GM18907 (cell line): ENCODE measurements at regions not wholly inside any gene's neighbourhood (a gene's known extent, or its start where the extent isn't known, plus 50 kb on each side); places are given as distances from the start of the nearest gene placed in this dataset.
A peak's percentile ranks its signal among the peaks of the same experiment; 100 is the strongest.
"Not testable (repeated sequence)": the region's sequence is repeated elsewhere in the genome, so short reads cannot be mapped to it uniquely, and the experiment has no call there.

Experiments
- ATAC-seq: cut with Tn5 transposase; IDR thresholded peaks from one replicate; pipeline ENCODE4 v1.9.1; 2021; ENCODE audit warnings: mild to moderate bottlenecking, moderate library complexity; ENCODE audit not compliant: unreplicated experiment

DNA sequence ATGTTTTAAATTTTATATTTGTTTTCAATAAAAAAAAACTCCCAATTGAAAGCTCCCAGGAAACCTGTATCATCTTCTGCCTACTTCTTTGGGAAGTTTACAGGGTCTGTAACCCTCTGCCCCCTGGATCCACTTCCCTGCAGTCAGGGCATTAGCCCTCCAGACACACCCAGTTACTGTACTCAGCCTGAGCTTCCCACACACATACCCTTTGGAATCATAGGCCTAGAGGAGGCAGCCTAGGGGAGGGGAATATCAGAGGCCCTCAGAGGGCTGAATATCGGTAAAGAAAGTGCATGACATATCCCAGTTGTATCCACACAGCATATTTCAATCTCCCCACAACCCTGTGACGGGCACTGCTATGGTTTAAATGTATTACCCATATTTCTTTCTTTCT lies 56.2 kb upstream of the TFPI start:
- ATAC-seq = not testable (repeated sequence)

DNA sequence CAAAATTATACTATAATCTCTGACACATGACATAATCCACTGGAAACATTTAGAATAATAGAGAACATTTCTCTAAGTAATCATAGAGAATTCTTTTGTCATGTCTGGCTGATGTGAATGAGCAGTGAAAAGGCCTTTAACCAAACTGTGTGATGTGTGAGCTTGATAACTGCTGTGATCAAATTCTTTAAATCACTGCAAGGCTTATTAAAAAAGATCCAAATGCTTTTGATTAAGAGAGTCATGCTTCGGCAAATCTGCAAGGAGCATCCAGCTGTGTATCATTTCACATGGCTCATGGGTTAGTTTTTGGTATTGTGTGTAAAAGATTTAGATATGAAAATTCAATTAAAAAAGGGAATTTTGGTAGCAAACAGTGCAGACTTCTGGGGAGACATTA lies 58.6 kb upstream of the TFPI start:
- no peak for ATAC-seq

DNA sequence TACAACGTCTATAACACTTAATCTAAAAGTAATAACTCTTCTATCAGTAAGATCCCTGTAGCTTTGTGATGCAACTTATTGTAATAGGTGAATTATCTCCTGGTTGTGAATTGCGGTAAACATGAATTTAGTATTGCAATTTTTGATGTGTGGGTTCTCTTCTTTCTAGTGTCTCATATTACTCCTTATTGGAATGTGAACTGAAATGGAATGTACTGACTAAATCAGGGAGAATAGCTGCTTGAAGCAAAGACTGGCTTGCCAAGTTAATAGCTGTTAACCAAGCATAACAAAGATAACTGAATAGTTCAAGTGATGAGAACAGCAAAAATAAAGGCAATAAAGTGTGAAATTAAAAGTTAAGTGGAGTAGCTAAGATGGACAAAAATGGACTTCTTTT lies 60.5 kb upstream of the TFPI start:
- no peak for ATAC-seq

DNA sequence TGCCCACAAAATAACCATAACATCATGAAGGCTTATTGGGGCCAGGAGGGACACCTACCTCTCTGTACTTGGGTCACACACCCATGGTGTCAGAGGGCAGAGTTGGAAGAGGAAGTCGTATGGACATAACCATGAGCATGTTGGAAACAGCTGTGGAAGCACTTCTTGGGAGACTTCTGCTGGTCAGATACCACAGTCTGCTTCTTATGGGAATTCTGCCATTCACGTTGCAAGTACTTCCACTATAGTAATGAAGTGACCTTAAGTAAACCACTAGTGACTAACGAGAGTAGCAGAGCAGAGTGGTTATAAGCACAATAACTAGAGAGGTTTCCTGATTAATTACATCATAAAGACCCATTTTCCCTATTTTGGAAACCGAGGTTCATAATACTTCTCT lies 61.1 kb upstream of the TFPI start:
- ATAC-seq = no peak

DNA sequence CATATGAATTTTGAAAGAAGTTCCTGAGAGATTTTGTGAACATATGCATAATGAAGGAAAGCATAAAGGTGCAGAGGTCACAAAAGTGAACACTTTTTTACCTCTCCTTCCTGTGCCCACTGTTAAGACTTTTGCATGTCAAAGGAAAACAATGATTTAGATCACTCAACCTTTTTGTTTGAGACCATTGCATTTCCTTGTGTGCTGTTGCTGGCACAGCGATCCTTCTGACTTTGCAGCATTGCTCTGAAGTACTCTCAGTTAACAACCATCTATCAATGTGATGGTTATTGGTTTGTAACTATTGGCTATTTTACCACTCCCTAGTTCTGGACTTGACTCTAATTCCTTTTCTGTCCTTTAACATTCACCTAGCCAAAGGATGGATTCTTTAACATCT lies 61.7 kb upstream of the TFPI start:
- no peak for ATAC-seq

DNA sequence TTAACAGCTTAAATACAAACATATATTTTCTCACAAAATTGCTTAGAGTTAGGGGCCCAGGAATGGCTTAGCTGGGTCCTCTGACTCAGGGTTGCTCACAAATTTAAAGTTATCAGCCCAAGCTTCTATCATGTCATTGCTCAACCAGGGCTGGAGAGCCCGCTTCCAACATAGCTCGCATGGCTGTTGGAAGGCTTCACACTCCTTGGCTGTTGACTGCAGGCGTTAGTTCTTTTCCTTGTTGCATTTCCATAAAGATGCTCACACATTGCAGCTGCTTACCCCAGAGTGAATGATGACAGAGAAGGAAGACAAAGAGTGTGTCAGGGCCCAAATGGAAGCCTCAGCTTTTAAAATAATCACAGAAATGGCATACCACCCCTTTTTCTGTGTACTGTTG lies 62.9 kb upstream of the TFPI start:
- no peak for ATAC-seq

DNA sequence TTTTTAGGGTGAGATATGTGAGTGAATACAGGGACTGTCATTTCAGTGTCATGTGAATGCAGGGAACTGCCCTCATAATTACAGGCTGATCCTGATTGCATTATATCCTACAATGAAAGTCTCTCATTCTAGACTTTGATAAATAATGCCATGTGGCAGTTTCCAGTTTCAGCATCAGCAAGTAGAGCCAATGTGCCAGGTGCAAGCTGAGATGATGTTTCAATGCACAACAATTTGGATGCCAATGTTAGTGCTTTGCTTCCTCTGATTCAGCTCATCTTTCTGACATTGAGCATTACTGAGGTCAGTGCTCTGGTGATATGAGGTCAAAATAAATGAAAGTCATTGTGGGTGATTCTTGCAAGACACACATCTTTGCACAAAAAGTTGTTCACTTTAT lies 63.7 kb upstream of the TFPI start:
- no peak for ATAC-seq

DNA sequence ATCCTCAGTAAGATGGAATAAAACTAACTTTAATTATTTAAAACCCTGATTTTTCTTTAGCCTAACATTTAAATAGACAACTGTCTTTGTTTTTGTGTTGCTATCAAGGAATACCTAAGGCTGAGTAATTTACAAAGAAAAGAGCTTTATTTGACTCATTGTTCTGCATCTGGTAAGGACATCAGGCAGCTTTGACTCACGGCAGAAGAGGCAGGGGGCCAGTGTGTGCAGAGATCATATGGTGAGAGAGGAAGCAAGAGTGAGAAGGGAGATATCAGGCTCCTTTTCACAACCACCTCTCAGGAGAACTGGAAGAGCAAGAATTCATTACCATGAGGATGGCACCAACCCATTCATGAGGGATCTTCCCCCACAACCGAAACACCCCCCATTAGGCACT lies 64.6 kb upstream of the TFPI start:
- no peak for ATAC-seq

DNA sequence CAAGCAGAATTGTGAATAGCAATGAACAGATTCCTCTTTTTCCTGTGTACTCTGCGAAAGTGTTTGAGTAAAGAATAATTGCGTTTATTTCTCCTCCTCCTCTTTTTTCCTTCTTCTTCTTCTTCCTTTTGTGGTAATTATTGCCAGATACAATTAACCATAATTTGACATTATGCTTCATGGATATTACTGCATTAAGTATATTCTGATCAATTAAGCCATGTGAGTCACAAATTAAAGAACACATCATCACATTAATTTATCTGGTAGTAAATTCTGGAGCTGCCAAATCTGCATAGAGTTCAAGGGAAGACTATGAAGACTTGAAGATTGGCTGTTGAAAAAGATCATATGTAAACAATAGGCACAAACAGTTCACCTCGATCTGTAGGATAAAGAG lies 72.9 kb upstream of the TFPI start:
- no peak for ATAC-seq

DNA sequence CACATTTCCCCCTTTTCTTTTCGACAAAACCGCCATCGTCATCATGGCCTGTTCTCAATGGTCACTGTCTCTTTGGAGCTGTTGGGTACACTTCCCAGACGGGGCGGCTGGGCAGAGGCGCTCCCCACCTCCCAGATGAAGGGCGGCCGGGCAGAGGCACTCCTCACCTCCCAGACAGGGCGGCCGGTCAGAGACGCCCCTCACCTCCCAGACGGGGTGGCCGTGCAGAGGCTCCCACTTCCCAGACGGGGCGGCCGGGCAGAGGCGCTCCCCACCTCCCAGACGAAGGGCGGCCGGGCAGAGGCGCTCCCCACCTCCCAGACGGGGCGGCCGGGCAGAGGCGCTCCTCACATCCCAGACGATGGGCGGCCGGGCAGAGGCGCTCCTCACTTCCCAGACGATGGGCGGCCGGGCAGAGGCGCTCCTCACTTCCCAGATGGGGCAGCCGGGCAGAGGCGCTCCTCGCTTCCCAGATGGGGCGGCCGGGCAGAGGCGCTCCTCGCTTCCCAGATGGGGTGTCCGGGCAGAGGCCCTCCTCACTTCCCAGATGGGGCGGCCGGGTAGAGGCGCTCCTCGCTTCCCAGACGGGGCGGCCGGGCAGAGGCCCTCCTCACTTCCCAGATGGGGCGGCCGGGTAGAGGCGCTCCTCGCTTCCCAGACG lies 82.6 kb upstream of the TFPI start:
- not testable (repeated sequence) for ATAC-seq

DNA sequence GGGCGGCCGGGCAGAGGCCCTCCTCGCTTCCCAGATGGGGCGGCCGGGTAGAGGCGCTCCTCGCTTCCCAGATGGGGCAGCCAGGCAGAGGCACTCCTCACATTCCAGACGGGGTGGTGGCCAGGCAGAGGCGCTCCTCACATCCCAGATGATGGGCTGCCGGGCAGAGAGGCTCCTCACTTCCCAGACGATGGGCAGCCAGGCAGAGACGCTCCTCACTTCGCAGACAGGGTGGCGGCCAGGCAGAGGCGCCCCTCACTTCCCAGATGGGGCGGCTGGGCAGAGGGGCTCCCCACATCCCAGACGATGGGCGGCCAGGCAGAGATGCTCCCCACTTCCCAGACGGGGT lies 83.1 kb upstream of the TFPI start:
- ATAC-seq = not testable (repeated sequence)

DNA sequence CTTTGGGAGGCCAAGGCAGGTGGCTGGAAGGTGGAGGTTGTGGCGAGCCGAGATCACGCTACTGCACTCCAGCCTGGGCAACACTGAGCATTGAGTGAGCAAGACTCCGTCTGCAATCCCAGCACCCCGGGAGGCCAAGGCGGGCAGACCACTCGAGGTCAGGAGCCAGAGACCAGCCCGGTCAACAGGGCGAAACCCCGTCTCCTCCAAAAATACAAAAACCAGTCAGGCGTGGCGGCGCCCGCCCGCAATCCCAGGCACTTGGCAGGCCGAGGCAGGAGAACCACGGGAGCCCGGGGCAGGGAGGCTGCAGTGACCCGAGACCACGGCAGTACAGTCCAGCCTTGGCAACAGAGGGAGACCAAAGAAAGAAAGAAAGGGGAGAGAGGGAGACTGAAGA lies 83.5 kb upstream of the TFPI start:
- ATAC-seq = not testable (repeated sequence)

DNA sequence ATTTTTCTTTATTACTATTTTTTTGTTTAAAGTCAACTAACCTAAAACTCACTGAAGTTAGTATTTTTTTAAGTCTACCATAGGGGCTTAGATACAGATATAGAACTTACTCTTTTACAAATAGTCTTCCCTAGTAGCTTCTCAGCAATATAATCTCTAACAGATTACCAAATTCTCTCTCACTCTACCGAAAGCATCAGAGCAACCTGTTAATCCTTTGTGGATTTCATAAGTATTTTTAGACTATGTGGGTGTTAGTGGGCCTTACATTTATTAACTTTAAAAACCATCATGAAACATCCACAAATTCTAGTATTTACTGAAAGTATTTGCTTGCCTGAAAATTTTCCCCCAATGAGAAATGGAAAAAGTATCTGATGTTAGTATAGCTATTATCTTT lies 84.6 kb upstream of the TFPI start:
- no peak for ATAC-seq

DNA sequence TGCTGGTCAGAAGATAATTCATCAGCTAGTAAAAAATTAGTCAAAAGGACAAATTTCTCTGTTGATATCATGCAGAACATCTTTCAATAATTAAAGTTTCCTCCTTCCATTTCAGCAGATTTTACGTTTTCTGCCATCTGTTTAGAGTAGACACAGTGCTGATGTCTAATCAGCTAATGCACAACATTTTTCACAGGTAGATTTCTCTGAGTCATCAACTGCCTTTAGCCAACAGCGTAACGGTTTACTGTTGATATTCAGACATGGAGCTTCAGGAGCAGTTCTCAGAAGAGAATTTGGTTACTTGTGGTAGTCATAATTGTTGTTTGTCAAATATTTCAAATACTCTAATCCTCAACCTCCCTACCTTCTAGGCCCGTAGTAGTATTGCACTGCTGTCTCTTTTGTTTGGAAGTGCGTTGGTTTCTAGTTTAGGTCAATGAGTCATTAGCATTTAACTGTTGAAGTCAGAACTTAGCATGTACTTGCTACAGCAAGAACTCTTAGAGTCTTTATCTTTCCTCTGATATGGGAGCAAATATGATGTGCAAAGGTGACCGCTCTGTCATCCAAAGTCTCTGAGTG lies 86.8 kb upstream of the TFPI start:
- no peak for ATAC-seq

DNA sequence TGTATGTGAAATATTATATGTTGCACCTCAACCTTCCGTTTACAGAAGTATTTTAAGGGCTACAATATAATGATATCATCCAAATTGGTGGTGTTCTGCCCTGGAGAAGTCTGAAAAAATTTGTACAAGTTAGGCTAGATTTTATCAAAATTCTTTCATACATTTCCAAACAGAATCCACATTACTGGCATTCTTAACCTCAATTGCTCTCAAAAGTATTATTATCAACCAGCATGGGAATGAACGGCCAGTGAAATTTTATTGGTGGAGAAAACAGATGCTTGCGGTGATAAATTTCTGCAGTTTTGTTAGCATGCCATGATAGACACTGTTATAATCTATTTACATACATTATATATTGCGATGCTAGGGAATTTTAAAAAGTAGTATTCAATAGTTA lies 88.3 kb upstream of the TFPI start:
- no peak for ATAC-seq

DNA sequence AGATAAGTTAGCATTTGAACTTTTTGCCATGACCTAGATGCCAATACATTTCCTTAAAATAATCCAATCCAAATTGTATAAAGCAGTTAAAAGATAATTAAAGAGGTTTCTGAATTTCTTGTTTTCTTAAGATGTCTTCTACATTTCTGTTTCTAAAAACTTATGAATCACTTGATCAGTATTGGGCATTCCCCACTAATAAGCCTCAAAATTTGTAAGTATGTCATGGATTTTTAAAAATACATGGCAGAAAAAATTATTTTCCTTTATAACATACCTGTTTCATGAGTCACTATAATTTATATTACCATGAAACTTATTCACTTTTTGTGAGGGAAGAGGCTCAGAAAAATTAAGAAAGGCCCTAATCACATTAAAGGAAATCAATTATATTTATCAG lies 90.3 kb upstream of the TFPI start:
- ATAC-seq = no peak

DNA sequence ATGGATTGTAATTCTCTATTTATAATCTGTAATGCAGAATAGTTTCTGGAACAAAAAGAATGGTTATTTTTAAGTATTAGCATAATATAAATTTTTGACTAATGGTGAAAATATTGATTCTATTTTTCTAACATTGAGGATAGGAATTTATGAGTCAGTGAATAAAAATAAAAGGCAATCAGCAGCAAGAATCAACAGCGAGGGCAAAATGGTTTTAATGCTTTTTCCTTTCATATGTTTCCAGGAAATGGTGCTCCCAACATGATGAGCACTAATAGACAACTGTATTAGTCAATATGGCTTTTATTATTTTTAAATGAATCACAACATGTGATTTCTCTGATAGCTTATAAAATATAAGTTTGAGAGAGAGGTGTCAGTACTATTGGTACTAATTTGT lies 90.7 kb upstream of the TFPI start:
- no peak for ATAC-seq

DNA sequence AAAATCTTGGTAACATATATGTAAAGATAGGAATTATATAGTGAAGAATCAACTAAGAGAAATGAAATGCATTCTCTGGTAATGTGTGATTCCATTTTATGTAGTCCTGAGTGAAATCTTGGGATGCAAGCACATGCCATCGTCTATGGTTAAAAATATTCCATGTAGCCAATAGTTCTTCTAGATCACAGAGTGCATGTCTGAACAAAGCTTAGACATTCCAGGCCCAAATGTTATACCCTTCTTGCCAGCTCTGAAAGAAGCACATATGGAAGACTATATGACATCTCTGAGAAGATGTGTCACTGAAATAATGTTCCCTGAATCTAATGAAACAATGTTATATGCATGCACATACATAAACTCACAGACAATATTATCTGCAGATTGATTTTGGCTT lies 92.3 kb upstream of the TFPI start:
- no peak for ATAC-seq

DNA sequence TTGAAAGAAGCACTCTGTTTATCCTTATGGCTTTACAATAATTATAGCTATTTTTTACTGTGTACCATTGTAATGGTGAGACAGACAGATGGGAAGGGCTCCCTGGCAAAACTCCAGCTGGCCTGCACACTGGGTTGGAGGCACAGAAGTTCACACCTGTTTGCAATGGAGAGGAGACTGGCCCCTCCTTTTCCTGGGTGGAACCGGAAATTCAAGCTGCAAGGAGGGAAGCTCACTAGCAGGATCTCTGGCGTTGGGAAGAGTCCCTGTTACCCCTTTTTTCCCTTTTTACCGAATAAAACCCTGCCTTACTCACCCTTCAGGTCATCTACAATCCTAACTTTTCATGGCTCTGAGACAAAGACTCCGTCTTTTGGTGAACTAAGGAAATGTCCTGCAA lies 100.3 kb upstream of the TFPI start:
- no peak for ATAC-seq

DNA sequence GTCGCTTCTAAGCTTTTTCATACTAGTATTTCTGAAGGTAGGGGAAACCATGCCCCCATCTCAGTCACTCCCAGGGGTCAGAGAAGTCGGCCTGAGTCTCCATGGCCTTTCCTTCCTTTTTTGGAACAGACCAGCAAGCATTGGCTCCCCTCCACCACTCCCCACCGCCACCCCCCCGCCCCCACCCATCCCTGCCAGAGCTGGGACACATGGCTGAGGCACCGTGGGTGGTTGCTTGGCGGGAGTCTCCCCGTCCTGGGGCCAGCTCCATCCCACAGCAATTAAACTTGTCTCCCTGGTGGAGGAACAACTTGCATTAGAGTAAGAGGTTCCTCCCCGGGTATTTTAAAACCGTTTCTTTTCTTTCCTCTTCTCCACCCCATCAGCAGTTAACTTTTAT lies 100.8 kb upstream of the TFPI start:
- ATAC-seq = no peak

DNA sequence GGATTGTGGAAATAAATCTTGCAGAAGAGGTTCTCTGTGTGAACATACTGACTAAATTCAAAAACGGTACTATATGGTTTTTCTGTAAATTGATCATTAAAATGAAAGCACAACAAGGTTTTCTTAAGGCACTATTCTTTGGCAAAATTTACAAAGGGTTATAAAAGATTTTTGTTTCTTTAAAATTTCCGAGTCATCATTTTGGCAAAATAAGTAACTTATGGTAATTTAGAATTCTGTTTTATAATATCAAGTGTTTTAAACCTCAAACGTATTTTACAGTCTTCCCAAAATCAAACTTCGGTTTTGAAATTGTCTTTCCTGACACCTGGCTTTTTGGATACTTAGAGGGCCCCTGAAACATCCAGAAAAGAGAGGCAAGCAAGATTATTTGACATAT lies 101.9 kb upstream of the TFPI start:
- ATAC-seq = no peak

DNA sequence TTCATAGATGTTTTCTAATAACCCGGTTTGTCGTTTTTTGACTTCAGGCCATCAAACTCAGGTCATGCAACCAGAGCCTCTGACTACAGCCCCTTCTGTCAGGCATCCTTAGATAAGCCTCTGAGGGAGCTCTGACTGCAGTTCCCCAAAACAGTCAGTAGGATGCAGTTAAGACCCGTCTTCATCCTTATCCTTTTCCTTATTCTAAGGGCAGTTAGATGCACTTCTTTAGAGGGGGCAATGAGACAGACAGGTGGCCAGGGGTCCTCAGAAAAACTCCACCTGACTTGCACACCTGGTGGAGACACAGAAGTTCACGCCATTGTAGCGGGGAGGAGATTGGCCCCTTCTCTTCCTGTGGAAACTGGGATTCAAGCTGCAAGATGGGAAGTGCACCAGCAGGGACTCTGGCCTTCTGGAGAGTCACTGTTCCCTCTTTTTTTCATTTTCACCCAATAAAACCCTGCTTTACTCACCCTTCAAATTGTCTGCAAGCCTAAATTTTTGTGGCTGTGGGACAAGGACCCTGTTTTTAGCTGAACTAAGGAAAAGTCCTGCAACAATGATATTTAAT lies 104.8 kb upstream of the TFPI start:
- ATAC-seq = peak; percentile 68

DNA sequence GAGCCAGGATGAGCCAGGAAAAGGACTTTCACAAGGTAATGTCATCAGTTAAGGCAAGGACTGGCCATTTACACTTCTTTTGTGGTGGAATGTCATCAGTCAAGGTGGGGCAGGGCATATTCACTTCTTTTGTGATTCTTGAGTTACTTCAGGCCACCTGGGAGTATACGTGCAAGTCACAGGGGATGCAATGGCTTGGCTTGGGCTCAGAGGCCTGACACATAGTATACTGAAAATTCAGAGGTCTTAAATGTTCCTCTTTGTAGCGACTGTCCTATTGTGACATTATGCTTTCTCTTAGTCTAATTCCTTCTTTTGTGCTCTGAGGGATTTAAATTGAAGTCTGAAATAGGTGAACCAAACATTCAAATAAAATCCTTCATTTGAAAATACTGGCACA lies 121.8 kb upstream of the TFPI start:
- not testable (repeated sequence) for ATAC-seq
